Omental fat pad (tissue), 3 donors: ENCODE measurements at regions not wholly inside any gene's neighbourhood (a gene's known extent, or its start where the extent isn't known, plus 50 kb on each side); places are given as distances from the start of the nearest gene placed in this dataset.

Experiments used
- ATAC-seq: fragments of 150-250 bp; one replicate; pipeline ENCODE4 v1.9.1; 2016; ENCODE audit warnings: mild to moderate bottlenecking, moderate library complexity; ENCODE audit not compliant: low FRiP score
- DNase-seq: peaks from one replicate; pipeline ENCODE4 v3.0.0-alpha.2; 2019; ENCODE audit warnings: low spot score
- CTCF ChIP-seq, 3 donors: fragments of 450-650 bp; IDR thresholded peaks; one replicate each; pipeline ENCODE4 v1.5.1; 2016 to 2017; ENCODE audit warnings: antibody characterized with exemption in 3 of 3, mild to moderate bottlenecking in 3 of 3, moderate library complexity in 2 of 3

GRCh38 chr3:106204160-106204868 is 335.5 kb upstream of the CBLB start:
- no peak for TF ChIP-seq CTCF (IDR thresholded peaks at IDR 0.05)
- ATAC-seq (no peak), DNase-seq (no peak)

DNA sequence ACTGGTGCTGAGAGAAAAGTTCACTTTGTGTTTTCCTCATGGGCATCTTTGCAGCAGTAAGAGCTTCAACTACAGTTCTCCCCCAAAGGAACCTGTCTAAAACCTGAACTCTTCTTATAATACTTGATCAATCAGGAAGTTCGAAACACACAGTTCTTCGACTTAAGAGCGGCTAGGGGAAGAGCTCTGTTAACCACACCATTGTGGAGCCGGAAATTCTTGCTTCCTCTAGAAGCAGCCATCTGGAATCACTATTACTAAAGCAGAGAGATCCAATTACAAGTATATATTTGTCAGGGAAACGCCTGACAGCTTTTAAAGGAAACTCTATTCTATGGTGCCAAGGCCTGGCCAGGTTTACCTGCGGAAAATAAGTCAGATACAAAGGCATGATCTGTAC is 337.3 kb upstream of the CBLB start:
- no peak for TF ChIP-seq CTCF (IDR thresholded peaks at IDR 0.05)
- DNase-seq: no peak
- no peak for ATAC-seq

DNA sequence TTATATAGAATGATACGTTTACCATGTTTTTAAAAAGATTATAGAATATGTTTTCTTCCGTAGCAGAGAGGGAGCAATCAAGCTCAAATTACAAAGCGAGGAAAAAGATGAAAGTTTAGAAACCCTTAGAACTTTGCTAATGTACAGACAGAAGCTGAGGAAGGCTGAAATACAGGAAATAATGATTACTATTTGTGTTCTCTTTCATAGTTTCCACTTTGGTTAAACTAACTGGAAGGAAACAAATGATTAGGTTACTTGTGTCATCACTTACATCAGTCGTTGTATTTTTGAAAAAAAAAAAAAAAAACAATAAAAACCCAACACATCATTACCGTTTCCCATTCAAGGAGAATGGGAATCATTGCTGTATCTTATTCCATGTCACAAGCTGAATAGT is 337.8 kb upstream of the CBLB start:
- DNase-seq: no peak
- TF ChIP-seq CTCF (IDR thresholded peaks at IDR 0.05): no peak
- no peak for ATAC-seq

- ATAC-seq (no peak), DNase-seq (no peak)
- TF ChIP-seq CTCF (IDR thresholded peaks at IDR 0.05): no peak
These were observed 339.4 kb upstream of the CBLB start for GRCh38 chr3:106208251-106208650.

DNA sequence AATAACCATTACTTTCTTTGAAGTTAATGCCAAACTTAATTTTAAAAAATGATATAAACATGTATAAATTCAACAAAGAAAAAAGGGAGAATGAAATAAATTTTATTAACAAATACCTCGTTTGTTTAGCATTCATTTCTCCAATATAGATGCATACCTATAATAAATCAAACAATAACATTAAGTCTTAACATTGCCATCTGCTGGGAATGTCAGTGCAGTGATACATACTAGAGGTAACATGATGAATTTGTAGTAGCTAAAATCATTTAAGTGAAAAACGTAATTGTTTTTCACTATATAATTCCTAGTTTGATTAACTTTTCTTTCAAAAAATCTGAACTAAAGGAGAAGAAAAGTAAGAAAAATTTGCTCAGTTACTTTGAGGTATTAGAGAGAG is 340.2 kb upstream of the CBLB start:
- no peak for TF ChIP-seq CTCF (IDR thresholded peaks at IDR 0.05)
- ATAC-seq (no peak), DNase-seq (no peak)

DNA sequence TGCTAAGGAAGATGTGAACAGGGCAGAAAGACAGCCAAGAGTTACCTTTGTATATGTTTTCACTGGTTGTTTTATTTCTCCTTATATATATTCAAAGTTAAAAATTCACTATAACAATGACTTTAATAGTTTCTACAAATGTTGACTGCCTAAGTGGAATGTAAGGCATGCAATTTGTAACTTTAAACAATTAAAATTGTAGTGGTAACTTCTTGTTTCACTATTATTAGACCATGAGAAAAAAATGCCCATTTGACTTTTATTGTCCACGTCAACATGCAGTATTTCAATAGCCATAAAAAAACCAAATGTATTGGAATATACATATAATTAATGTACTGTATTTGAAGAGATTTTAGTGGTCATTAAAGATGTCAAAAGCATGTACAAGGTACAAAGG is 340.7 kb upstream of the CBLB start:
- ATAC-seq: no peak

More for the DNA sequence above, 340.7 kb upstream of the CBLB start:
- TF ChIP-seq CTCF (IDR thresholded peaks at IDR 0.05): no peak
- DNase-seq: no peak
